A549 (cell line): ENCODE measurements at regions not wholly inside any gene's neighbourhood (a gene's known extent, or its start where the extent isn't known, plus 50 kb on each side); places are given as distances from the start of the nearest gene placed in this dataset.

Source experiments
- BHLHE40 ChIP-seq: IDR thresholded peaks from 2 replicates; pipeline ENCODE4 v1.6.1; 2012; ENCODE audit warnings: low read depth, low read length, inconsistent platforms
- CTCF ChIP-seq: fragments of >200 bp; sonication (Bioruptor Twin); formaldehyde crosslinking; IDR thresholded peaks from 3 replicates; pipeline ENCODE4 v1.5.1; 2016
- MAX ChIP-seq: IDR thresholded peaks from 2 replicates; pipeline ENCODE4 v1.6.1; 2012
- POLR2A ChIP-seq: IDR thresholded peaks from 2 replicates; pipeline ENCODE4 v1.6.1; 2012; ENCODE audit warnings: mild to moderate bottlenecking, low read length
- RAD21 ChIP-seq, 2 experiments: fragments of >200 bp in 1 of 2; sonication (Bioruptor Twin) in 1 of 2; formaldehyde crosslinking in 1 of 2; IDR thresholded peaks in 1 of 2; conservative IDR thresholded peaks in 1 of 2; 2 replicates in 1 of 2; 3 replicates in 1 of 2; pipeline ENCODE4 v1.6.1; 2012 to 2018; ENCODE audit warnings: inconsistent platforms in 1 of 2
- REST ChIP-seq: fragments of 200-600 bp; sonication (generic); IDR thresholded peaks from 2 replicates; pipeline ENCODE4 v1.6.1; 2016; ENCODE audit warnings: antibody characterized with exemption, mild to moderate bottlenecking, moderate library complexity
- SMC3 ChIP-seq: fragments of >200 bp; sonication (Bioruptor Twin); formaldehyde crosslinking; IDR thresholded peaks from 3 replicates; pipeline ENCODE4 v1.6.1; 2018; ENCODE audit warnings: inconsistent platforms
- ZFP36 ChIP-seq: fragments of 450-650 bp; IDR thresholded peaks from 2 replicates; pipeline ENCODE4 v1.6.1; 2014; ENCODE audit warnings: borderline replicate concordance; ENCODE audit not compliant: partially characterized antibody

- no peak for TF ChIP-seq CTCF
- no peak for TF ChIP-seq REST
- TF ChIP-seq POLR2A: no peak
- TF ChIP-seq ZFP36: no peak
- TF ChIP-seq BHLHE40: no peak
- no peak for TF ChIP-seq RAD21 (conservative IDR thresholded peaks at IDR 0.05 in 1 of 2, IDR thresholded peaks at IDR 0.05 in 1 of 2)
- no peak for TF ChIP-seq MAX
- TF ChIP-seq SMC3: no peak
Measured at GRCh38 chr5:2094616-2094995, 211.9 kb upstream of the IRX4 start.
